DOHH2 (cell line): ENCODE measurements at regions not wholly inside any gene's neighbourhood (a gene's known extent, or its start where the extent isn't known, plus 50 kb on each side); places are given as distances from the start of the nearest gene placed in this dataset.

Experiments used
- H3F3A ChIP-seq: fragments of 200-600 bp; sonication (generic), shearing (Covaris generic); 2 replicates; pipeline ENCODE4 v1.6.0; 2016; ENCODE audit warnings: antibody characterized with exemption, mild to moderate bottlenecking; ENCODE audit not compliant: control insufficient read depth, insufficient read depth
- H3K27ac ChIP-seq: fragments of 200-600 bp; sonication (generic); 2 replicates; pipeline ENCODE4 v1.5.1; 2014; ENCODE audit warnings: low read depth, mild to moderate bottlenecking, low read length, moderate library complexity
- H3K27me3 ChIP-seq: fragments of 200-600 bp; sonication (generic); 2 replicates; pipeline ENCODE4 v1.6.1; 2014; ENCODE audit warnings: mild to moderate bottlenecking, low read length, mixed read lengths; ENCODE audit not compliant: control insufficient read depth
- H3K36me3 ChIP-seq: fragments of 200-600 bp; sonication (generic); 2 replicates; pipeline ENCODE4 v1.6.1; 2014; ENCODE audit warnings: mild to moderate bottlenecking, low read length, moderate library complexity, mixed read lengths; ENCODE audit not compliant: control insufficient read depth
- H3K4me1 ChIP-seq: fragments of 200-600 bp; sonication (generic); 2 replicates; pipeline ENCODE4 v1.6.1; 2014; ENCODE audit warnings: mild to moderate bottlenecking, low read length, mixed read lengths; ENCODE audit not compliant: control insufficient read depth
- H3K4me2 ChIP-seq: fragments of 200-600 bp; sonication (generic); 2 replicates; pipeline ENCODE4 v1.6.0; 2014; ENCODE audit warnings: mild to moderate bottlenecking, low read length, moderate library complexity
- H3K4me3 ChIP-seq: fragments of 200-600 bp; sonication (generic); 2 replicates; pipeline ENCODE4 v1.5.1; 2014; ENCODE audit warnings: mild to moderate bottlenecking, low read length, mixed read lengths
- H3K79me2 ChIP-seq: fragments of 200-600 bp; sonication (generic); 2 replicates; pipeline ENCODE4 v1.6.1; 2014; ENCODE audit warnings: mild to moderate bottlenecking, low read length, mixed read lengths; ENCODE audit not compliant: control insufficient read depth
- H3K9me2 ChIP-seq: fragments of 200-600 bp; sonication (generic); replicated peaks from 2 replicates; pipeline ENCODE4 v1.6.1; 2014; ENCODE audit warnings: mild to moderate bottlenecking, low read length, mixed read lengths; ENCODE audit not compliant: control insufficient read depth
- H3K9me3 ChIP-seq: fragments of 200-600 bp; sonication (generic); 2 replicates; pipeline ENCODE4 v1.6.1; 2014; ENCODE audit warnings: antibody characterized with exemption, low read length, mixed read lengths; ENCODE audit not compliant: control insufficient read depth, insufficient read depth
- H4K20me1 ChIP-seq: fragments of 200-600 bp; sonication (generic); 2 replicates; pipeline ENCODE4 v1.6.0; 2014; ENCODE audit warnings: low read depth, mild to moderate bottlenecking, antibody characterized with exemption, low read length, moderate library complexity; ENCODE audit not compliant: control insufficient read depth, insufficient read depth
- CTCF ChIP-seq: fragments of 200-600 bp; sonication (generic); IDR thresholded peaks from one replicate; pipeline ENCODE4 v1.5.1; 2014; ENCODE audit warnings: antibody characterized with exemption, mild to moderate bottlenecking, low read depth, low read length; ENCODE audit not compliant: poor library complexity, severe bottlenecking
- EZH2phosphoT487 ChIP-seq: fragments of 200-600 bp; sonication (generic); IDR thresholded peaks from 2 replicates; pipeline ENCODE4 v1.6.1; 2017; ENCODE audit warnings: borderline replicate concordance, mild to moderate bottlenecking, antibody characterized with exemption, low read length, moderate library complexity, mixed read lengths

GRCh38 chr15:60254416-60254815 lies 143.4 kb downstream of the ANXA2 start:
- Histone ChIP-seq H3K36me3 (no peaks in the 10 kb centered on the region), H3K79me2 (no peaks in the 10 kb centered on the region), H4K20me1 (no peaks in the 10 kb centered on the region), H3K27me3 (no peaks in the 10 kb centered on the region), H3F3A (no peaks in the 10 kb centered on the region), H3K9me3 (no peaks in the 10 kb centered on the region), H3K4me1 (no peaks in the 10 kb centered on the region), H3K4me3 (no peak overlapping the region), H3K27ac (no peak overlapping the region), H3K4me2 (no peak overlapping the region), H3K9me2 (no peaks in the 10 kb centered on the region)
- no peak for TF ChIP-seq EZH2phosphoT487
- no peak for TF ChIP-seq CTCF

- H3K9me2 ChIP-seq, result no peaks in the 10 kb centered on the region
- H3K79me2 ChIP-seq, result no peaks in the 10 kb centered on the region
- no peak for TF ChIP-seq EZH2phosphoT487
- H3K27ac ChIP-seq, result no peak overlapping the region
- no peaks in the 10 kb centered on the region for H3K4me1 ChIP-seq
- no peak overlapping the region for H3K4me3 ChIP-seq
- no peak overlapping the region for H3K4me2 ChIP-seq
- no peaks in the 10 kb centered on the region for H3F3A ChIP-seq
- no peaks in the 10 kb centered on the region for H3K9me3 ChIP-seq
- no peaks in the 10 kb centered on the region for H3K27me3 ChIP-seq
- H4K20me1 ChIP-seq, result no peaks in the 10 kb centered on the region
- no peaks in the 10 kb centered on the region for H3K36me3 ChIP-seq
These were observed 142.4 kb downstream of the ANXA2 start for GRCh38 chr15:60255390-60255789.

- no peaks in the 10 kb centered on the region for H3K9me3 ChIP-seq
- no peaks in the 10 kb centered on the region for H3K27me3 ChIP-seq
- no peak overlapping the region for H3K4me3 ChIP-seq
- H3K9me2 ChIP-seq, result no peaks in the 10 kb centered on the region
- no peaks in the 10 kb centered on the region for H4K20me1 ChIP-seq
- TF ChIP-seq EZH2phosphoT487 (no peak), CTCF (no peak)
- H3K4me1 ChIP-seq, result no peaks in the 10 kb centered on the region
- H3K36me3 ChIP-seq, result no peaks in the 10 kb centered on the region
- H3K79me2 ChIP-seq, result no peaks in the 10 kb centered on the region
- no peak overlapping the region for H3K27ac ChIP-seq
- H3K4me2 ChIP-seq, result no peak overlapping the region
- H3F3A ChIP-seq, result no peaks in the 10 kb centered on the region
These were observed 140.1 kb downstream of the ANXA2 start for GRCh38 chr15:60257591-60258159.

- TF ChIP-seq EZH2phosphoT487, result no peak
- no peak for TF ChIP-seq CTCF
These were observed 138.3 kb downstream of the ANXA2 start for GRCh38 chr15:60259469-60259868.

More at GRCh38 chr15:60259469-60259868, 138.3 kb downstream of the ANXA2 start:
- Histone ChIP-seq H3K36me3 (no peaks in the 10 kb centered on the region), H3K4me3 (no peak overlapping the region), H3K79me2 (no peaks in the 10 kb centered on the region), H3K9me3 (no peaks in the 10 kb centered on the region), H3F3A (no peaks in the 10 kb centered on the region), H3K27me3 (no peaks in the 10 kb centered on the region), H3K27ac (no peak overlapping the region), H3K9me2 (no peaks in the 10 kb centered on the region), H3K4me1 (no peaks in the 10 kb centered on the region), H3K4me2 (no peak overlapping the region), H4K20me1 (no peaks in the 10 kb centered on the region)
